HepG2 (cell line): ENCODE measurements at regions not wholly inside any gene's neighbourhood (a gene's known extent, or its start where the extent isn't known, plus 50 kb on each side); places are given as distances from the start of the nearest gene placed in this dataset.

Source experiments
- ATAC-seq: fragments of 200-7000 bp; cut with Tn5 transposase; 3 replicates; pipeline ENCODE4 v1.9.1; 2020; ENCODE audit warnings: mild to moderate bottlenecking, moderate library complexity
- BruUV-seq: library from RNA; stranded (reverse); fragments of 400-500 nt; replicated peaks from 2 replicates; lab custom pipeline; 2021; lab: Mats Ljungman, UMichigan
- CTCF ChIA-PET: fragments of 300-600 bp; formaldehyde crosslinking; extraction: SDS; loops from one replicate; lab custom pipeline; 2021; ENCODE audit warnings: low total read pairs, inconsistent platforms, low intra/inter-chr PET ratio; lab: Yijun Ruan, JAX
- POLR2A ChIA-PET: fragments of 350-600 bp; sonication (Branson Sonifier 250); formaldehyde crosslinking; loops from one replicate; lab custom pipeline; 2020; ENCODE audit warnings: antibody characterized with exemption, inconsistent platforms; lab: Yijun Ruan, JAX
- DNase-seq: peaks from one replicate; pipeline ENCODE4 v3.0.0-alpha.2; 2015; ENCODE audit warnings: low spot score
- FAIRE-seq: peaks from 3 replicates; lab custom pipeline; 2011; peaks lifted over from hg19 to GRCh38; lab: Jason Lieb, UNC
- H2AFZ ChIP-seq: one replicate; pipeline ENCODE4 v1.6.1; 2011; ENCODE audit warnings: low read length, inconsistent platforms
- H3K27ac ChIP-seq: fragments of 300-600 bp; 3 replicates; pipeline ENCODE4 v1.8.0; 2011; ENCODE audit warnings: mixed run types, mild to moderate bottlenecking, mixed read lengths, low read length, inconsistent platforms; ENCODE audit not compliant: insufficient read depth; ENCODE audit errors: extremely low read length
- H3K27me3 ChIP-seq, 2 experiments: fragments of 200-600 bp in 1 of 2; 2 replicates in 1 of 2; 3 replicates in 1 of 2; pipeline versions ENCODE4 v1.6.0 to v1.8.0; 2011; ENCODE audit warnings: low read length in 2 of 2, mild to moderate bottlenecking in 2 of 2, moderate library complexity in 2 of 2, inconsistent platforms in 1 of 2; ENCODE audit not compliant: insufficient read depth in 2 of 2, control insufficient read depth in 1 of 2
- H3K36me3 ChIP-seq, 2 experiments: fragments of 200-600 bp in 1 of 2; replicated peaks in 1 of 2; 2 replicates in 1 of 2; 3 replicates in 1 of 2; pipeline versions ENCODE4 v1.5.1 to v1.8.0; 2011; ENCODE audit warnings: low read length in 2 of 2, inconsistent platforms in 1 of 2; ENCODE audit not compliant: insufficient read depth in 2 of 2, control insufficient read depth in 1 of 2
- H3K4me1 ChIP-seq: 2 replicates; pipeline ENCODE4 v1.5.1; 2012; ENCODE audit warnings: low read length, inconsistent platforms; ENCODE audit not compliant: insufficient read depth
- H3K4me2 ChIP-seq: 2 replicates; pipeline ENCODE4 v1.6.0; 2011; ENCODE audit warnings: low read depth, low read length, inconsistent platforms
- H3K4me3 ChIP-seq, 3 experiments: fragments of 200-600 bp in 1 of 3; sonication (generic), shearing (Covaris generic) in 1 of 3; replicated peaks in 1 of 3; 2 replicates each; pipeline ENCODE4 v1.5.1; 2011 to 2016; ENCODE audit warnings: low read length in 3 of 3, inconsistent platforms in 2 of 3, low read depth in 2 of 3, mild to moderate bottlenecking in 2 of 3, control low read depth in 1 of 3, mixed read lengths in 1 of 3; ENCODE audit not compliant: insufficient read depth in 1 of 3
- H3K79me2 ChIP-seq: one replicate; pipeline ENCODE4 v1.6.1; 2011; ENCODE audit warnings: low read length, inconsistent platforms; ENCODE audit not compliant: insufficient read depth
- H3K9ac ChIP-seq: 2 replicates; pipeline ENCODE4 v1.6.0; 2011; ENCODE audit warnings: mild to moderate bottlenecking, low read depth, low read length, inconsistent platforms; ENCODE audit not compliant: insufficient read depth
- H3K9me3 ChIP-seq: 2 replicates; pipeline ENCODE4 v1.5.1; 2012; ENCODE audit warnings: mild to moderate bottlenecking, low read length
- H4K20me1 ChIP-seq: 2 replicates; pipeline ENCODE4 v1.6.0; 2011; ENCODE audit warnings: inconsistent platforms, mild to moderate bottlenecking, low read length, moderate library complexity; ENCODE audit not compliant: insufficient read depth
- ATF4 ChIP-seq, 2 experiments: fragments of 450-650 bp in 1 of 2; sonication (generic) in 1 of 2; formaldehyde crosslinking; IDR thresholded peaks; 2 replicates each; pipeline versions ENCODE4 v1.5.0 to v1.8.0; 2020 to 2022; ENCODE audit warnings: mild to moderate bottlenecking in 1 of 2, missing genetic modification reagents in 1 of 2
- BHLHE40 ChIP-seq: IDR thresholded peaks from 2 replicates; pipeline ENCODE4 v1.6.1; 2011; ENCODE audit warnings: low read length, improper control_type of control experiment
- FOXP1 ChIP-seq, 2 experiments: fragments of 450-650 bp in 1 of 2; IDR thresholded peaks; 2 replicates each; pipeline ENCODE4 v1.6.1; 2017 to 2018; ENCODE audit warnings: antibody characterized with exemption in 1 of 2
- HMGXB4 ChIP-seq, 2 experiments: sonication (generic) in 1 of 2; formaldehyde crosslinking in 1 of 2; IDR thresholded peaks; 2 replicates each; pipeline versions ENCODE4 v1.4.0 to v1.6.1; 2018 to 2020; ENCODE audit warnings: missing genetic modification reagents in 2 of 2, borderline replicate concordance in 1 of 2, low read depth in 1 of 2, mild to moderate bottlenecking in 1 of 2, missing biosample characterization in 1 of 2
- ISX ChIP-seq: sonication (generic); formaldehyde crosslinking; conservative IDR thresholded peaks from 2 replicates; pipeline ENCODE4 v1.5.0; 2020; ENCODE audit warnings: missing genetic modification reagents
- PHF8 ChIP-seq: sonication (generic); formaldehyde crosslinking; IDR thresholded peaks from 2 replicates; pipeline ENCODE4 v1.5.0; 2020; ENCODE audit warnings: missing genetic modification reagents
- SNAI1 ChIP-seq: sonication (generic); formaldehyde crosslinking; IDR thresholded peaks from 2 replicates; pipeline ENCODE4 v1.5.0; 2020; ENCODE audit warnings: mild to moderate bottlenecking, missing genetic modification reagents, borderline replicate concordance
- XRCC5 ChIP-seq: fragments of 200-400 bp; formaldehyde crosslinking; optimal IDR thresholded peaks from 2 replicates; pipeline ENCODE3; 2017; ENCODE audit warnings: mild to moderate bottlenecking, low read length
- ZNF101 ChIP-seq: sonication (generic); formaldehyde crosslinking; IDR thresholded peaks from 2 replicates; pipeline ENCODE4 v1.4.0; 2020; ENCODE audit warnings: mild to moderate bottlenecking, low read depth, missing genetic modification reagents, borderline replicate concordance
- ZNF652 ChIP-seq: IDR thresholded peaks from 2 replicates; pipeline ENCODE4 v1.6.1; 2016; ENCODE audit warnings: low read depth, borderline replicate concordance
- ZNF703 ChIP-seq: sonication (generic); formaldehyde crosslinking; IDR thresholded peaks from 2 replicates; pipeline ENCODE4 v1.5.1; 2020; ENCODE audit warnings: missing genetic modification reagents, mild to moderate bottlenecking, moderate library complexity, borderline replicate concordance
- ZNF772 ChIP-seq: sonication (generic); formaldehyde crosslinking; IDR thresholded peaks from 2 replicates; pipeline ENCODE4 v1.5.0; 2020; ENCODE audit warnings: mild to moderate bottlenecking, missing genetic modification reagents
- ZSCAN29 ChIP-seq: sonication (generic); formaldehyde crosslinking; conservative IDR thresholded peaks from 2 replicates; pipeline ENCODE4 v1.4.0; 2020; ENCODE audit warnings: mild to moderate bottlenecking, missing genetic modification reagents
- WGBS: methylation state at CpG from one replicate; pipeline ENCODE4 v1.1.6; 2017; ENCODE audit warnings: low lambda C conversion rate; 5-methylcytosine and 5-hydroxymethylcytosine counted together
- in situ Hi-C: cut with HindIII; loops from 2 replicates; pipeline ENCODE4 v1.10.0; 2017; ENCODE audit warnings: low pct_unique_long_range_greater_than_20kb; ENCODE audit not compliant: extremely low pct_ligation_motif_present
- intact Hi-C: fragments of 100-400 bp; cut with micrococcal nuclease; formaldehyde crosslinking; loops from one replicate; pipeline ENCODE4 v1.10.0; 2022; ENCODE audit not compliant: unreplicated experiment
- TF ChIP-seq, protein P1 (sequence below): sonication (generic); formaldehyde crosslinking; IDR thresholded peaks from 2 replicates; pipeline ENCODE4 v1.5.0; 2020; ENCODE audit warnings: missing genetic modification reagents
- TF ChIP-seq, protein P2 (sequence below): sonication (generic); formaldehyde crosslinking; IDR thresholded peaks from 2 replicates; pipeline ENCODE4 v1.8.0; 2022; ENCODE audit warnings: mild to moderate bottlenecking, missing genetic modification reagents
- TF ChIP-seq, protein P3 (sequence below): sonication (generic); formaldehyde crosslinking; IDR thresholded peaks from 2 replicates; pipeline ENCODE4 v1.5.1; 2020; ENCODE audit warnings: mild to moderate bottlenecking, missing genetic modification reagents, moderate library complexity

GRCh38 chr19:28247243-28247642, 965.7 kb downstream of the UQCRFS1 start:
- in situ Hi-C loops, result no loop called here
- TF ChIP-seq SNAI1 (CRISPR knock-in tag) (no peak), ZNF652 (CRISPR knock-in tag) (no peak), FOXP1 (IDR thresholded peaks at IDR 0.05) (no peak), FOXP1 (CRISPR knock-in tag; IDR thresholded peaks at IDR 0.05) (no peak), ZNF703 (CRISPR knock-in tag) (no peak), ZSCAN29 (no peak), ATF4 (CRISPR knock-in tag; IDR thresholded peaks at IDR 0.05) (no peak), BHLHE40 (no peak), ZNF101 (no peak), PHF8 (CRISPR knock-in tag) (no peak), XRCC5 (no peak), HMGXB4 (CRISPR knock-in tag; IDR thresholded peaks at IDR 0.05; ENCODE audit: borderline replicate concordance in 1 of 2, low read depth in 1 of 2) (no peak), ISX (CRISPR knock-in tag) (no peak), ZNF772 (CRISPR knock-in tag) (no peak)
- TF ChIP-seq, protein P1, sequence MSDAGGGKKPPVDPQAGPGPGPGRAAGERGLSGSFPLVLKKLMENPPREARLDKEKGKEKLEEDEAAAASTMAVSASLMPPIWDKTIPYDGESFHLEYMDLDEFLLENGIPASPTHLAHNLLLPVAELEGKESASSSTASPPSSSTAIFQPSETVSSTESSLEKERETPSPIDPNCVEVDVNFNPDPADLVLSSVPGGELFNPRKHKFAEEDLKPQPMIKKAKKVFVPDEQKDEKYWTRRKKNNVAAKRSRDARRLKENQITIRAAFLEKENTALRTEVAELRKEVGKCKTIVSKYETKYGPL (CRISPR knock-in tag), result no peak
- TF ChIP-seq, protein P2, sequence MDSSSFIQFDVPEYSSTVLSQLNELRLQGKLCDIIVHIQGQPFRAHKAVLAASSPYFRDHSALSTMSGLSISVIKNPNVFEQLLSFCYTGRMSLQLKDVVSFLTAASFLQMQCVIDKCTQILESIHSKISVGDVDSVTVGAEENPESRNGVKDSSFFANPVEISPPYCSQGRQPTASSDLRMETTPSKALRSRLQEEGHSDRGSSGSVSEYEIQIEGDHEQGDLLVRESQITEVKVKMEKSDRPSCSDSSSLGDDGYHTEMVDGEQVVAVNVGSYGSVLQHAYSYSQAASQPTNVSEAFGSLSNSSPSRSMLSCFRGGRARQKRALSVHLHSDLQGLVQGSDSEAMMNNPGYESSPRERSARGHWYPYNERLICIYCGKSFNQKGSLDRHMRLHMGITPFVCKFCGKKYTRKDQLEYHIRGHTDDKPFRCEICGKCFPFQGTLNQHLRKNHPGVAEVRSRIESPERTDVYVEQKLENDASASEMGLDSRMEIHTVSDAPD (CRISPR knock-in tag), result no peak
- TF ChIP-seq, protein P3, sequence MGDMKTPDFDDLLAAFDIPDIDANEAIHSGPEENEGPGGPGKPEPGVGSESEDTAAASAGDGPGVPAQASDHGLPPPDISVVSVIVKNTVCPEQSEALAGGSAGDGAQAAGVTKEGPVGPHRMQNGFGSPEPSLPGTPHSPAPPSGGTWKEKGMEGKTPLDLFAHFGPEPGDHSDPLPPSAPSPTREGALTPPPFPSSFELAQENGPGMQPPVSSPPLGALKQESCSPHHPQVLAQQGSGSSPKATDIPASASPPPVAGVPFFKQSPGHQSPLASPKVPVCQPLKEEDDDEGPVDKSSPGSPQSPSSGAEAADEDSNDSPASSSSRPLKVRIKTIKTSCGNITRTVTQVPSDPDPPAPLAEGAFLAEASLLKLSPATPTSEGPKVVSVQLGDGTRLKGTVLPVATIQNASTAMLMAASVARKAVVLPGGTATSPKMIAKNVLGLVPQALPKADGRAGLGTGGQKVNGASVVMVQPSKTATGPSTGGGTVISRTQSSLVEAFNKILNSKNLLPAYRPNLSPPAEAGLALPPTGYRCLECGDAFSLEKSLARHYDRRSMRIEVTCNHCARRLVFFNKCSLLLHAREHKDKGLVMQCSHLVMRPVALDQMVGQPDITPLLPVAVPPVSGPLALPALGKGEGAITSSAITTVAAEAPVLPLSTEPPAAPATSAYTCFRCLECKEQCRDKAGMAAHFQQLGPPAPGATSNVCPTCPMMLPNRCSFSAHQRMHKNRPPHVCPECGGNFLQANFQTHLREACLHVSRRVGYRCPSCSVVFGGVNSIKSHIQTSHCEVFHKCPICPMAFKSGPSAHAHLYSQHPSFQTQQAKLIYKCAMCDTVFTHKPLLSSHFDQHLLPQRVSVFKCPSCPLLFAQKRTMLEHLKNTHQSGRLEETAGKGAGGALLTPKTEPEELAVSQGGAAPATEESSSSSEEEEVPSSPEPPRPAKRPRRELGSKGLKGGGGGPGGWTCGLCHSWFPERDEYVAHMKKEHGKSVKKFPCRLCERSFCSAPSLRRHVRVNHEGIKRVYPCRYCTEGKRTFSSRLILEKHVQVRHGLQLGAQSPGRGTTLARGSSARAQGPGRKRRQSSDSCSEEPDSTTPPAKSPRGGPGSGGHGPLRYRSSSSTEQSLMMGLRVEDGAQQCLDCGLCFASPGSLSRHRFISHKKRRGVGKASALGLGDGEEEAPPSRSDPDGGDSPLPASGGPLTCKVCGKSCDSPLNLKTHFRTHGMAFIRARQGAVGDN (CRISPR knock-in tag), result no peak

More at GRCh38 chr19:28247243-28247642, 965.7 kb downstream of the UQCRFS1 start:
- Histone ChIP-seq H4K20me1 (no peaks in the 10 kb centered on the region), H3K9ac (no peak overlapping the region), H3K27me3 (no peaks in the 10 kb centered on the region), H3K27ac (no peak overlapping the region), H3K9me3 (peaks cover 90% of the 10 kb centered on the region), H3K79me2 (no peaks in the 10 kb centered on the region), H3K4me1 (no peaks in the 10 kb centered on the region), H3K4me3 (no peak overlapping the region), H3K36me3 (no peaks in the 10 kb centered on the region), H3K4me2 (no peak overlapping the region), H2AFZ (no peak overlapping the region)
- ChIA-PET CTCF (no interaction called here), POLR2A (no interaction called here)
- no peak for ATAC-seq
- FAIRE-seq, result no peak
- intact Hi-C loops, result no loop called here
- 7% methylated on average over 2 of the region's 2 CpGs for WGBS
- no peak for DNase-seq
- BruUV-seq, result no TSS peak
